ENCODE measurements at regions not wholly inside any gene's neighbourhood (a gene's known extent, or its start where the extent isn't known, plus 50 kb on each side); places are given as distances from the start of the nearest gene placed in this dataset.

GRCh38 chr9:136596630-136597031 is 50.8 kb upstream of the NOTCH1 start:
- Histone ChIP-seq H3K27ac (no peak overlapping the region), H3K4me3 (no peak overlapping the region), H3K36me3 (no peaks in the 10 kb centered on the region), H3K27me3 (replicated peaks; ENCODE audit: insufficient read depth) (no peaks in the 10 kb centered on the region), H3K9me3 (no peaks in the 10 kb centered on the region), H3K4me1 (ENCODE audit: control insufficient read depth in 1 of 2, low read depth in 2 of 2) (peaks cover 0 to 15% of the 10 kb centered on the region in 2 donors)
- ATAC-seq (ENCODE audit: insufficient number of reproducible peaks, low FRiP score, low read depth), result no peak
- no peak for DNase-seq (ENCODE audit: low spot score)
- TF ChIP-seq, protein P1, sequence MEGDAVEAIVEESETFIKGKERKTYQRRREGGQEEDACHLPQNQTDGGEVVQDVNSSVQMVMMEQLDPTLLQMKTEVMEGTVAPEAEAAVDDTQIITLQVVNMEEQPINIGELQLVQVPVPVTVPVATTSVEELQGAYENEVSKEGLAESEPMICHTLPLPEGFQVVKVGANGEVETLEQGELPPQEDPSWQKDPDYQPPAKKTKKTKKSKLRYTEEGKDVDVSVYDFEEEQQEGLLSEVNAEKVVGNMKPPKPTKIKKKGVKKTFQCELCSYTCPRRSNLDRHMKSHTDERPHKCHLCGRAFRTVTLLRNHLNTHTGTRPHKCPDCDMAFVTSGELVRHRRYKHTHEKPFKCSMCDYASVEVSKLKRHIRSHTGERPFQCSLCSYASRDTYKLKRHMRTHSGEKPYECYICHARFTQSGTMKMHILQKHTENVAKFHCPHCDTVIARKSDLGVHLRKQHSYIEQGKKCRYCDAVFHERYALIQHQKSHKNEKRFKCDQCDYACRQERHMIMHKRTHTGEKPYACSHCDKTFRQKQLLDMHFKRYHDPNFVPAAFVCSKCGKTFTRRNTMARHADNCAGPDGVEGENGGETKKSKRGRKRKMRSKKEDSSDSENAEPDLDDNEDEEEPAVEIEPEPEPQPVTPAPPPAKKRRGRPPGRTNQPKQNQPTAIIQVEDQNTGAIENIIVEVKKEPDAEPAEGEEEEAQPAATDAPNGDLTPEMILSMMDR (IDR thresholded peaks at IDR 0.05), result no peak

DNA sequence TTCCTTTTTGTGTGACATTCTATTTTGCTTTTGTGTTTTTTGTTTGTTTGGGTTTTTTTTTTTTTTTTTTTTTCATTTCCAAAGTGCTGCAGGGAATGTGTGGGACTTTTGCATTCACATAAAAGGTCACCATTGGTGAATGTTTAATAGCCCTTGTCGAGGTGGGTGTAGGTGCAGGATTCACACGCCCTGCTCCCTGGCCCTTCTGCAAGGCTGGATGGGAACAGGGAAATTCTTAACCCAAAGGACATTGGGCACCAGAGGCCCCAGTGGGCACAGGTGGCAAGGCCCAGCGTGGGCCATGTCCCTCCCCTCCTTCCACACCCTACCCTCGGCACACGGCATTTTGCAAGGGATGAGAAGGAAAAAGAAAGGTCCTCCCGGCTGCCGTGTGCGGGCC is 50.4 kb upstream of the NOTCH1 start:
- no peaks in the 10 kb centered on the region for H3K9me3 ChIP-seq
- ATAC-seq (ENCODE audit: insufficient number of reproducible peaks, low FRiP score, low read depth), result no peak
- no peaks in the 10 kb centered on the region for H3K27me3 ChIP-seq (replicated peaks; ENCODE audit: insufficient read depth)
- H3K36me3 ChIP-seq, result no peaks in the 10 kb centered on the region
- peaks cover 0 to 12% of the 10 kb centered on the region in 2 donors for H3K4me1 ChIP-seq (ENCODE audit: control insufficient read depth in 1 of 2, low read depth in 2 of 2)
- TF ChIP-seq, protein P1 (IDR thresholded peaks at IDR 0.05), result no peak
- DNase-seq (ENCODE audit: low spot score), result no peak
- H3K27ac ChIP-seq, result no peak overlapping the region
- H3K4me3 ChIP-seq, result no peak overlapping the region

DNA sequence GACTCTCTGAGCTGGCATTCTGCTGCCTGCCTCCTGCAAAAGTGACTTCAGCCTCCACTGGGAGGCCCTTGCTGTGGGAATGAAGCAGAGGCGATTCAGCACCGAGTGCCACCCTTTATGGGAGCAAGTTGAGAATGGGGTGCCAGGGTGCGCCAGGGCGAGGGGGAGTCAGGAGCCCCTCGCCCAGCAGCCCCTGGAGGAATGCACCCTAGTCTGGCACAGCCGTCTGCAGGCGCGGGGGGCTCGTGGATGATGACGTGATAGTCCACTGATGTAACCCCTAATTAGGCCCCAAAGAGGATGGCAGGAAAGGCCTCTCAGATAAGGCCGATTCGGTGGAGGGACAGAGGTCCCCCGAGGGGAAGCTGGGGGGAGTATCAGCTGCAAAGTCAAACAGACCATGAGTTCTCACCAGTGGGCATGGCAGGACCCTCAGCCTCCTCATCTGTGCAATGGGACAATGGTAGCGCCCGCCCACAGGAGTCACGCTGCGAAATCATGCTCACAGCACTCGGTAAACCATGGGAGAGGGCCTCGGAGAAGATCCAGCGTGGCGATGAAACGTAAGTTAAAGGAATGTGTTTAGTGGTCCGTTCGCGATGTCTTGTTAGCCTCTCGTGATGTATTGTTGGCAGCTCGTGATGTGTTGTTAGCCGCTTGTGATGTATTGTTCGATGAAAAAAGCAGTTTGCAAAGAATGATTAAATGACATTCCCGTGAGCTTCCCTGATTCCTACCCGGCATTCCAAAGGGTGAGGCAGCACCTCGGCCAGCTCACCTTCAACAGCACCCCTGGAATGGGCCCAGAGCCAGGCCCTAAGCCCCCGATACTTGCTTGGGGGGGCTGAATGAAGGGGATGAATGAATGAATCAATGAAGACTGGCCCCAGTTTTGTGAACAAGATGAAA is 49.7 kb upstream of the NOTCH1 start:
- H3K36me3 ChIP-seq, result no peaks in the 10 kb centered on the region
- ATAC-seq (ENCODE audit: insufficient number of reproducible peaks, low FRiP score, low read depth) (no peak), DNase-seq (ENCODE audit: low spot score) (no peak)
- no peak overlapping the region for H3K4me3 ChIP-seq
- peaks cover 0 to 18% of the 10 kb centered on the region in 2 donors for H3K4me1 ChIP-seq (ENCODE audit: control insufficient read depth in 1 of 2, low read depth in 2 of 2)
- no peaks in the 10 kb centered on the region for H3K9me3 ChIP-seq
- no peaks in the 10 kb centered on the region for H3K27me3 ChIP-seq (replicated peaks; ENCODE audit: insufficient read depth)
- no peak overlapping the region for H3K27ac ChIP-seq
- TF ChIP-seq, protein P1 (IDR thresholded peaks at IDR 0.05), result no peak
